Endothelial cell of umbilical vein (primary cell): ENCODE measurements at regions not wholly inside any gene's neighbourhood (a gene's known extent, or its start where the extent isn't known, plus 50 kb on each side); places are given as distances from the start of the nearest gene placed in this dataset.

ENCODE experiments used
- BruUV-seq: library from RNA; stranded (reverse); fragments of 400-500 nt; replicated peaks from 2 replicates; lab custom pipeline; 2021; lab: Mats Ljungman, UMichigan
- CTCF ChIA-PET: fragments of 300-600, 350-600 bp; sonication (Branson Sonifier 250); formaldehyde crosslinking; loops from one replicate; lab custom pipeline; 2021; ENCODE audit warnings: antibody characterized with exemption, inconsistent platforms; lab: Charles Lee
- POLR2A ChIA-PET: fragments of 300-600, 350-600 bp; sonication (Branson Sonifier 250); formaldehyde crosslinking; loops from one replicate; lab custom pipeline; 2021; ENCODE audit warnings: antibody characterized with exemption, inconsistent platforms; lab: Charles Lee
- DNase-seq: peaks from one replicate; pipeline ENCODE4 v3.0.0-alpha.2; 2011; ENCODE audit warnings: low read depth, low spot score
- FAIRE-seq: peaks from 2 replicates; lab custom pipeline; 2011; peaks lifted over from hg19 to GRCh38; lab: Jason Lieb, UNC
- H2AFZ ChIP-seq: 2 replicates; pipeline ENCODE4 v1.6.0; 2012; ENCODE audit warnings: low read depth, low read length, control low read depth, inconsistent platforms
- H3K27ac ChIP-seq: 2 replicates; pipeline ENCODE4 v1.5.1; 2011; ENCODE audit warnings: low read depth, mild to moderate bottlenecking, control low read depth, low read length, moderate library complexity; ENCODE audit not compliant: insufficient read depth
- H3K27me3 ChIP-seq, 2 experiments: 2 replicates each; pipeline versions ENCODE4 v1.6.0 to v1.6.1; 2011; ENCODE audit warnings: low read length in 2 of 2, mixed read lengths in 1 of 2; ENCODE audit not compliant: control insufficient read depth in 2 of 2, insufficient read depth in 2 of 2
- H3K36me3 ChIP-seq, 2 experiments: 2 replicates in 1 of 2; 3 replicates in 1 of 2; pipeline ENCODE4 v1.5.1; 2011; ENCODE audit warnings: low read length in 2 of 2, mild to moderate bottlenecking in 1 of 2, moderate library complexity in 1 of 2; ENCODE audit not compliant: control insufficient read depth in 2 of 2, insufficient read depth in 2 of 2; ENCODE audit errors: extremely low read depth in 1 of 2
- H3K4me1 ChIP-seq: 3 replicates; pipeline ENCODE4 v1.5.1; 2011; ENCODE audit warnings: mild to moderate bottlenecking, low read length; ENCODE audit not compliant: control insufficient read depth, insufficient read depth; ENCODE audit errors: extremely low read depth
- H3K4me2 ChIP-seq: 2 replicates; pipeline ENCODE4 v1.6.1; 2011; ENCODE audit warnings: low read length, control low read depth, mixed read lengths; ENCODE audit not compliant: insufficient read depth
- H3K4me3 ChIP-seq, 3 experiments: fragments of 200-600 bp in 1 of 3; sonication (generic), shearing (Covaris generic) in 1 of 3; replicated peaks in 1 of 3; 2 replicates each; pipeline ENCODE4 v1.5.1; 2011 to 2016; ENCODE audit warnings: control low read depth in 3 of 3, low read length in 3 of 3, mild to moderate bottlenecking in 2 of 3, inconsistent platforms in 1 of 3, low read depth in 1 of 3, moderate library complexity in 1 of 3; ENCODE audit not compliant: insufficient read depth in 1 of 3
- H3K79me2 ChIP-seq: 2 replicates; pipeline ENCODE4 v1.6.0; 2012; ENCODE audit warnings: low read length, inconsistent platforms; ENCODE audit not compliant: control insufficient read depth, insufficient read depth
- H3K9ac ChIP-seq: replicated peaks from 2 replicates; pipeline ENCODE3; 2011; ENCODE audit warnings: low read length, control low read depth; ENCODE audit not compliant: insufficient read depth; ENCODE audit errors: extremely low read depth
- H3K9me1 ChIP-seq: replicated peaks from 3 replicates; pipeline ENCODE4 v1.6.0; 2011; ENCODE audit warnings: mild to moderate bottlenecking, low read length; ENCODE audit not compliant: control insufficient read depth, insufficient read depth; ENCODE audit errors: extremely low read depth
- H3K9me3 ChIP-seq: replicated peaks from 2 replicates; pipeline ENCODE4 v1.5.1; 2012; ENCODE audit warnings: low read length, inconsistent platforms; ENCODE audit not compliant: control insufficient read depth, insufficient read depth
- H4K20me1 ChIP-seq: replicated peaks from 2 replicates; pipeline ENCODE3; 2011; ENCODE audit warnings: mild to moderate bottlenecking, low read length; ENCODE audit not compliant: control insufficient read depth, insufficient read depth; ENCODE audit errors: extremely low read depth
- CTCF ChIP-seq, 2 donors: IDR thresholded peaks; 1 replicate in 1 of 2; 2 replicates in 1 of 2; pipeline ENCODE4 v1.5.1; 2011; ENCODE audit warnings: low read length in 2 of 2, mild to moderate bottlenecking in 2 of 2, moderate library complexity in 2 of 2, control low read depth in 1 of 2, inconsistent platforms in 1 of 2, low read depth in 1 of 2; ENCODE audit not compliant: insufficient read depth in 1 of 2; ENCODE audit errors: extremely low read depth in 1 of 2
- EZH2 ChIP-seq: IDR thresholded peaks from 2 replicates; pipeline ENCODE4 v1.6.1; 2012; ENCODE audit warnings: borderline replicate concordance, low read depth, mild to moderate bottlenecking, moderate library complexity, low read length, inconsistent platforms; ENCODE audit not compliant: severe bottlenecking
- GATA2 ChIP-seq: IDR thresholded peaks from 2 replicates; pipeline ENCODE4 v1.7.0; 2011; ENCODE audit warnings: low read depth, mild to moderate bottlenecking, moderate library complexity, mixed read lengths, low read length; ENCODE audit not compliant: insufficient read length, insufficient read depth
- JUN ChIP-seq: IDR thresholded peaks from 2 replicates; pipeline ENCODE4 v1.6.1; 2011; ENCODE audit warnings: borderline replicate concordance, low read depth; ENCODE audit not compliant: insufficient read length, insufficient read depth
- MAX ChIP-seq: IDR thresholded peaks from 2 replicates; pipeline ENCODE4 v1.6.1; 2011; ENCODE audit not compliant: insufficient read depth, insufficient read length
- MYC ChIP-seq: IDR thresholded peaks from one replicate; pipeline ENCODE4 v1.6.1; 2011; ENCODE audit warnings: mild to moderate bottlenecking, low read depth, low read length
- POLR2A ChIP-seq: IDR thresholded peaks from 2 replicates; pipeline ENCODE4 v1.6.1; 2012; ENCODE audit warnings: low read depth, mild to moderate bottlenecking, control low read depth, low read length
- POLR2AphosphoS5 ChIP-seq: IDR thresholded peaks from 2 replicates; pipeline ENCODE4 v1.6.1; 2012; ENCODE audit warnings: low read depth, mild to moderate bottlenecking, control low read depth, low read length, moderate library complexity; ENCODE audit not compliant: insufficient read depth
- dilution Hi-C: fragments of 300-500 bp; cut with MboI; formaldehyde crosslinking; loops from one replicate; pipeline ENCODE4 v1.15.0; 2019; ENCODE audit warnings: low sequenced_read_pairs; ENCODE audit not compliant: extremely low pct_ligation_motif_present
- intact Hi-C: fragments of 100-400 bp; cut with micrococcal nuclease; formaldehyde crosslinking; loops from one replicate; pipeline ENCODE4 v1.10.0; 2022

DNA sequence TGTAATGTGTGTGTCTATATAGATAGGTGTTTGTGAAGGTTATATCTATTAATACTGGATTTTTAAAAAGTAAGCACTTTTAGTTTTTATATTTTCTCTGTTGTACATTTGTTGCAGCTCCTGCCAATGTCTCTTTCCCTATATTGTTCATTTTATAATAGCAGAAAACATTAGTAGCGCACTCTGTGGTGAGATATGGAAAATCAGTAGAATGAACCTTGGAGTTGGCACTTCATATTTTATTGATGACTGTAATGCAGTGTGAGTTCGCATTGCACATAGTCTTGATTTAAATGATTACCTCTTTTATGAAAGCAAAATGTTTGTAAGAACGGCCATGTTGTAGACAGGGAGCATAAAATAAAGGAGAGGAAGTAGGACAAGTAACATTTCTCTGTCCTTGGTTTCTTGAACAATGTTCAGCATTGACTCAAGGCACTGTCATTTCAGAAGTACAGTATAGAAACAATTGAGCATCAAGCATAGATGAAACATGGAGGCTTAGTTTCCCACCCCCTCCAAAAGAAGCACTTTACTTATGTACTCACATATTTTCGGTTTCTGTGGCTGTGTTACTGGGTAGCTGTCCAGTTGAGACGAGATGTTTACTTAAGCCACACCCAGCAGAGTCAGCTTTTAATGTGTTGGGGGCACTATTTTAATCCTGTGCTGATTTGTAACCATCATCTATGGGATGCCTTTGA lies 74.0 kb downstream of the TANC2 start:
- DNase-seq: peak; percentile 5
- ChIA-PET CTCF (interaction anchor here (1.5 to 1.6 kb wide), 2 partner anchors 10 to 11 kb away, joined by 3 to 4 read pairs; no protein-coding TSS in a partner anchor), POLR2A (no interaction called here)
- H3K9me1 ChIP-seq: no peaks in the 10 kb centered on the region
- TF ChIP-seq POLR2A (no peak), EZH2 (no peak), POLR2AphosphoS5 (no peak), CTCF (IDR thresholded peaks at IDR 0.05; ENCODE audit: extremely low read depth in 1 of 2, insufficient read depth in 1 of 2, low read depth in 1 of 2, low read length in 2 of 2) (no peak), GATA2 (no peak), MAX (no peak), JUN (no peak), MYC (no peak)
- no peaks in the 10 kb centered on the region for H3K9me3 ChIP-seq
- BruUV-seq: no TSS peak
- intact Hi-C loops: no loop called here
- H3K27ac ChIP-seq: no peak overlapping the region
- no peaks in the 10 kb centered on the region for H3K27me3 ChIP-seq
- FAIRE-seq: no peak
- H3K36me3 ChIP-seq: no peaks in the 10 kb centered on the region
- peaks cover 6% of the 10 kb centered on the region for H3K4me1 ChIP-seq
- H2AFZ ChIP-seq: peak overlapping the region; percentile 57
- H3K79me2 ChIP-seq: no peaks in the 10 kb centered on the region
- no peaks in the 10 kb centered on the region for H4K20me1 ChIP-seq
- H3K4me2 ChIP-seq: no peak overlapping the region
- dilution Hi-C loops: no loop called here
- no peak overlapping the region for H3K9ac ChIP-seq
- no peak overlapping the region for H3K4me3 ChIP-seq
